HG03060 (cell line): ENCODE measurements at regions not wholly inside any gene's neighbourhood (a gene's known extent, or its start where the extent isn't known, plus 50 kb on each side); places are given as distances from the start of the nearest gene placed in this dataset.
A peak's percentile ranks its signal among the peaks of the same experiment; 100 is the strongest.

Source experiments
- ATAC-seq: cut with Tn5 transposase; IDR thresholded peaks from one replicate; pipeline ENCODE4 v1.9.1; 2021; ENCODE audit warnings: low read depth, moderate number of reproducible peaks; ENCODE audit not compliant: unreplicated experiment

DNA sequence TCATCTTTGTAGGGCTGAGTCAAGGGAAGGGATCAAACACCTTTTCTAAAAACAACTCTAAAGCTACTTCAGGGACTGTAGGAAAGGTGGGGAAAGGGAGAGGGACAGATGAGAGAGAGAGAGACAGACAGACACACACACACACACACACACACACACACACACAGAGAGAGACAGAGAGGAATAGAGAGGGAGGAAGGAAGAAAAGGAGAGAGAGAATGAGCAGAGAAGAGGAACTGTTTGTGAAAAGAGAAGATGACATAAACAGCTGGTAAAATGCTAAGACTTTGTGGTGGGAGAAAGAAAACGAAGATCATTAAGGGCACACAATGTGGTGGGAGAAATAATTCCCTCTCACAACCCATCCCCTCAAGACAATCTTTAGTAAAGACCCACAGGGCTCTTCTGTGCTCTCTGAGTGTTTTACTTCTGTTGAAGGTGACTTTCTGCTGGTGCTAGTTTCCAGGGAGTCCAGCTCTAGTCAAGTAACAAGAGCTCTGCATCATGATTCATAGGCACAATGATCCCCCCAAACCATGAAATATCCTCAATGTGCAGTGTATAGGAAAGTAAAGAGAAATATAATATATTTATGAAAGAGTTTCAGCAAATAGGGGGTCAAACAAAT, 77.2 kb upstream of the STK17B start:
- ATAC-seq, result no peak

DNA sequence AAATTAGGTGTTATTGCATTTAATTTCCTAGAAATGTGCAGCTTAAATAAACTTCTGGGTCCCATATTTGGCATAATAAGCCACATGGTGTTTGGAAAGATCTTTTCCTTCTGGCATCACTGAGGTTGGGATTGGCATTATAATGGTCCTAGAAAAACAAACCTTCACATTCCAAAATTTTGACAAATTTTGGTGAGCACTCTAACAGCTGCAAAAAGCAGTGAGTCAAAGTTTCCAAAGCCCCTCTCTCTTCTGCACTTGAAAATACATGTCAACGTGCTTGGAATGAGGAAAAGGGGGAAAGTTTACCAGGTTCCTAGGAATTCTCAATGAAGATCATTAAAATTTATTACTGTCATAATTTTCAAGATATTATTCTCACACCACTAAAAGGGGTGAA, 77.8 kb upstream of the STK17B start:
- no peak for ATAC-seq

DNA sequence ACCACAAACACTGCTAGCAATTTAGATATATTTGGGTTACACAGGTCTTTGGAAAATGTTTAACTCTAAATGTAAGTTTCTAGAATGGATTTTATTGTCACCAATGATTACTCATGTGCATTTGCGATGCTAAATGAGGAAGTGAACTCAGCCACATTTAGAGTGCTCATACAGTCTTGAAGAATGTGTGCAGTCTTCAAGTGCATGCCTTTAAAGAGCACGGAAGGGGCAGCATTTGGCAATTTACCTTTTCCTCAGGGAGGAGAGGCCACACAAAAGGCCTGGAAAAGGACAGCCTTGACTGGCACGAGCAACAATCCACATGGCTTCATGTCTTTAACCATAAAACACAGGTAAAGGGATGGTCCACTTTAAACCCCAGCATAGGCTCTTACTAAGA, 78.5 kb upstream of the STK17B start:
- peak; percentile 95 for ATAC-seq

- ATAC-seq, result no peak
Observed at GRCh38 chr2:196251132-196251531, 79.8 kb upstream of the STK17B start.

DNA sequence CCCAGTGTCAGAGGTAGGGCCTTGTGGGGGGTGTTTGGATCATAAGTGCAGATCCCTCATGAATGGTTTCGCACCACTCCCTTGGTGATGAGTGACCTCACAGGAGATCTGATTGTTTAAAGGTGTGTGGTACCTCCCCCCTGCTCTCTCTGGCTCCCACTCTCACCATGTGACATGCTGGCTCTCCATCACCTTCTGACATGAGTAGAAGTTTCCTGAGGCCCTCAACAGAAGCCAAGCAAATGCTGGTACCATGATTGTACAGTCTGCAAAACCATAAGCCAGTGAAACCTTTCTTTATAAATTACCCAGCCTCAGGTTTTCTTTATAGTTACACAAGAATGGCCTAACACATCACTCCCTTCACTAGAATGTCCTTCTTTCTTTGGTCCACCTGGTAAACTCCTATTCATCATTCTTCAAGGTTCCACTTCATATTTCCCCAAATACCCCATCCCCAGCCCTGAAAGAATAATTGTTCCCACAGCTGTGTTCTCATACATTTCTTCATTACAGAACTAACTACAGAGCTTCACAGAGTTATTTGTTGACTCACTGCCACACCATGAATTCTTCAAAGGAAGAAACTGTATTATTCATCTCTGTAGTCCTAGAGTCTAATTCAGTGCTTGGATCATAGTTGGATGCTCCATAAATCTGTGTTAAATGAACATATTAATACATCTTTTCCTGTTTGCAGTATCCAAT, 81.2 kb upstream of the STK17B start:
- no peak for ATAC-seq

GRCh38 chr2:196253116-196253480, 81.7 kb upstream of the STK17B start:
- ATAC-seq, result no peak

DNA sequence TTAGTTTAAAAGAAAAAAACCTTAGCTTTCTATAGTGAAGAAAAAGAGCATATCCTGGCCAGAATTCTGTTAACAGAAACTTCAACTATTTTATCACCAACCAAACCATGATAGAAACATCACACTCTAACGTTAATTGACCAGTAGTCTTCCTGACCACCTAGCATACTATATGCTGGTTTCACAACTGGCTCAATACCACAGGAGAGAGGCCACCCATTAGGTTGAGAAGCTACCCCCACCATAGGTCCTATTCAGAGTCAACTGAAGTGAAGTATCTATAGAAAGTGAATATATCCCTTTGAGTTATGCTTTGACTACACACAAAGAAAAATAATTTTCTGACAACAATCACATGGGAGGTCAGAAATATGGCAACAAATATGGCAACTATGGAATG, 85.2 kb upstream of the STK17B start:
- no peak for ATAC-seq

- ATAC-seq, result no peak
Observed at GRCh38 chr2:196257086-196257485, 85.7 kb upstream of the STK17B start.

- no peak for ATAC-seq
Observed at GRCh38 chr2:196258407-196258806, 87.0 kb upstream of the STK17B start.

GRCh38 chr2:196259507-196260481, 88.4 kb upstream of the STK17B start:
- ATAC-seq, result no peak

DNA sequence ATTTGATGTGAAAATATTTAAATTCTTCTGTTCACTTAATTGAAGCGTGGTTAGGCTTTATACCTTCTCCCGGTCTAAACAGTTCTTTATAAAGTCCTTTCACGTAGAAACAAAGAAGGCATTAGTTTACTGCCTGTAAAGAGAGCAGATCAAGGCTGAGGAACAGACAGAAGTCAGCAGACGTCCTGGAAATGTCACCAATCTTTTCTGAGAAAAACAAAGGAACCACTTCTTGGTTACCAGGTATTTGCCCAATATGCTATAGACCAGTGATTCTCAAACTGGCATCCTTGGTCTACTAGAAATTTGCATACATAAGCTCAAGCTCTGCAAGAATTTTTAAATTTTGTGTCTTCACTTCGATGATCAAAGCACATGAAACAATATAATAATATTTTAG, 89.2 kb upstream of the STK17B start:
- ATAC-seq, result no peak

- ATAC-seq, result no peak
Observed at GRCh38 chr2:196262606-196263005, 91.2 kb upstream of the STK17B start.

- ATAC-seq, result peak; percentile 86
Observed at GRCh38 chr2:196263181-196263747, 91.9 kb upstream of the STK17B start.

DNA sequence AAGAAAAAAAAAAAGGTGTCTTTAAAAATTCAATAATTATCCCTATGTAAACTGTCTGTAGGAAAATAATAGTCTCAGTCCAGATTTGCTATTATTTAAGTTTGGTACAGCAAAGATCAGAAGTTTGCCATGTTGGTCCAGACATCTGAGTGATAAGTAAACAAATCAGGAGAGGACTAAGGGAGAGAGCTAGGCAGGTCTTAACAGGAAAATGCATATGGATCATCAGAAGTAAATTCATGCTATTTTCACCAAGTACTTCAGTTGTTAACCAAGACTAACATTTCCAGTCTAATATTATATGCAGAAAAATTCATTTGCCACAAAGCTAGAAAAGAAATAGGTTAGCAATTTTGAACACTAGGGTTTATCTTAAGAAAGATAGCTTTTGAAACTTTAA, 95.0 kb upstream of the STK17B start:
- ATAC-seq, result no peak

DNA sequence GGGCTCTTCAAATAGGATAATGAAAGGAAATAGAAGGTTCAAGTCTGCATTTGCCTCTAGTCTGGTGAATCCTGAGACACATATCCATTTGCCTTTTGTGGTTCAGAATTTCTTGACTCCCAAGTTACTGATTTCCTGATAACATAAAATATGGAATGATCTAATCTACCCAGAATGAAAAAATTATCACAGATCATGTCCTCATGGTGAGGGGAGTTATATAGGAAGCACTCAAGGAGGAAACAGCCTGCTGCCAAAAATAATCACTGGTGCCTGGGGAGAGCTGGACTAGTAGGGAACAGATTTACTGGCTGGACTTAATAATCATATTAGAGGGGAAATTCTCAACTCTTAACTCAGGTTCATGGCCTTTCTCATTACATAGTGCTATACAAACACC, 95.5 kb upstream of the STK17B start:
- ATAC-seq, result no peak

DNA sequence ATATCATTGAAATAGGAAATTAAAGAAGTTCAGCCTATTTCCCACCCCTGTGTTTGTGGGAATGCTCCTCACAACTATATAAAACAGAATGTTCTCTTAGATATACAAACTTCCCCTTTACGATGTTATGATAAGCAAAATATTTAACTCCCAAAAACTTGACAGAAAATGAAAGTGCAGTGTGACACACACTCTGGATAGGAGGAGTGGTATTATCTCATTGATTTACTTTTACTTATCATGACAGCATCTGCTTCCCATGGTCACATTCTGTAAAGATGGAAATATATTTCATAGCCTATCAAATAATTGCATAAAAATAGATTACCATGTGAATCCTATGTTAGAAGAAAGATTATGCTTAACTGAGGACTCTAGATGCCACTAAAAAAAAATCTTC, 96.6 kb upstream of the STK17B start:
- no peak for ATAC-seq

DNA sequence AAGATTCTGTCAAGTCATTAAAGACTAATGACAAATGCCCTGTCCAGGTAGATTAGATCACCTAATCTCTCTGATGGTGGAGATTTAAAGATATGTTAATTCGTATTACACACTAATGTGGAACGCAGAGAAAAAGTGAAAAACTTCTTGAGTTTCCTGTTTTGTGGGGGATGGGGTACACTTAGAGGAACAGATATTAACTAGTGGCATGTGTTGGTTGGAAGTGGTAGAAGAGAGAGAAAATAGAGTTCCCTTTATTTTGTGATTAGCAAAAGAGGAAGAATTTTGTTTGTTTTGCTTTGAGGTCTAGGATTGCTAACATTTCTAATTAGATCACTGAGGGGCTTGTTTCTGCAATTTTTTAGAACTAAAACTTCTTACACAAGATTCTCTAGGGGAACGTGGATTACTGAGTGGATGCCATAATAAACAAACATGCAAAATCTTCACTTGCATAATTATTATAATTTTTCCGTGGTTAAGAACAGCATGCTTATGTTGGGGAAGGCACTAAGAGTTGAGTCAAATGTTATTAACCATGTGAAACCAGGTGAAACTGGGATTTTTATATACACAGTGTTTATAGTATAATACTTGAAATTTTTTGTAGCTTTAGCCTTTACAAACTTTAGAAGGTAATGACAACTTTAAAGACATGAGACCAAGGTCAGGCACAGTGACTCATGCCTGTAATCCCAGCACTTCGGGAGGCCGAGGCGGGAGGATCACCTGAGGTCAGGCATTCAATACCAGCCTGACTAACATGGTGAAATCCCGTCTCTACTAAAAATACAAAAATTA, 97.4 kb upstream of the STK17B start:
- no peak for ATAC-seq

DNA sequence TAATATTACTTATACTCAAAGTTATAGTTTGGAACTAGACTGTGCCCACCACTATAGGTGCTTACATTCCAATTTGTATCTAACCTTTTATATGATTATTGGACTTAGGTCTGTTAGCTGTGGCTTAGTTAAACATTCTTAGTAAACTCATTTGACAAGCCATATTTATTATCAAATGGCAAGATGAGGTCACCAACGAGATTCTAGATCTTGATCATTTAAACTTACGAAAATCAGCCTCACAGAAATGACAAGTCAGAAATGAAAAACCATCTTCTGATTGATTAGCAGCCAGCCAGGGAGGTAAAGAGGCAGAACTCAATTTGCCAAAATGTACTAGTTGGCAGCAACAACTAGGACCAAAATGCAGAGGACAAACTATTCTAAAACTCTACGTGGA, 100.4 kb upstream of the STK17B start:
- ATAC-seq, result no peak

DNA sequence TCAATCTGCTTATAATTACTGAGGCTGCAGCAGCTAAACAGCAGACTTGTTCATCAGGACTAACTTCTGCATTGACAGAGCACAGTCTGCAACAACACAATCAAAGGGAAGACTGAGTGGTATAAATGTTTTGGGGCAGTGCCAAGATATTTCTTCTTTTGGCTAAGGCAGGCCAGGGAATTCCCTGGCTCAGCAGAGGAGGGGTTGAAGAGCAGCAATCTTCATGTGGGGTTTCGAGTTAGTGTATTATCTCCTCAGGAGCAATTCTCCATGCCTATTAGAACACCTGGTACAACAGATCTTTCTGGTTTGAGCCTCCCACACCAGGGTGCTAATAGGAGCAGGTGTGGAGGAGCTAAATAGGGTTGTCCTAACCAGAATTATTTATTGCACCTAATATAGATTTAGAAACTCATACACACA, 103.0 kb upstream of the STK17B start:
- ATAC-seq, result no peak

GRCh38 chr2:196275646-196276352, 104.4 kb upstream of the STK17B start:
- ATAC-seq, result no peak
